GM18507 (cell line): ENCODE measurements at regions not wholly inside any gene's neighbourhood (a gene's known extent, or its start where the extent isn't known, plus 50 kb on each side); places are given as distances from the start of the nearest gene placed in this dataset.
"Not testable (repeated sequence)": the region's sequence is repeated elsewhere in the genome, so short reads cannot be mapped to it uniquely, and the experiment has no call there.

Experiments used
- DNase-seq: peaks from one replicate; pipeline ENCODE4 v3.0.0; 2011; ENCODE audit warnings: low read depth; ENCODE audit not compliant: insufficient read length; ENCODE audit errors: extremely low spot score
- FAIRE-seq: peaks from 2 replicates; lab custom pipeline; 2011; peaks lifted over from hg19 to GRCh38; lab: Jason Lieb, UNC

GRCh38 chr6:137702791-137703424 lies 164.2 kb upstream of the TNFAIP3 start:
- FAIRE-seq (no peak), DNase-seq (no peak)

GRCh38 chr6:137704802-137705159 lies 162.3 kb upstream of the TNFAIP3 start:
- DNase-seq (no peak), FAIRE-seq (no peak)

GRCh38 chr6:137705160-137706082 lies 161.6 kb upstream of the TNFAIP3 start:
- DNase-seq (peak; percentile 30), FAIRE-seq (peak; percentile 88)

- FAIRE-seq = peak; percentile 63
Observed at GRCh38 chr6:137706083-137706750, 160.8 kb upstream of the TNFAIP3 start.

GRCh38 chr6:137707038-137707589 lies 159.9 kb upstream of the TNFAIP3 start:
- FAIRE-seq (no peak), DNase-seq (no peak)

More at GRCh38 chr6:137706083-137706750, 160.8 kb upstream of the TNFAIP3 start:
- no peak for DNase-seq

GRCh38 chr6:137707590-137708360 lies 159.3 kb upstream of the TNFAIP3 start:
- FAIRE-seq (peak; percentile 96), DNase-seq (peak; percentile 57)

- no peak for FAIRE-seq
- no peak for DNase-seq
Observed at GRCh38 chr6:137708481-137708880, 158.6 kb upstream of the TNFAIP3 start.

GRCh38 chr6:137709424-137710236 lies 157.4 kb upstream of the TNFAIP3 start:
- FAIRE-seq (peak; percentile 66), DNase-seq (no peak)

- no peak for DNase-seq
- no peak for FAIRE-seq
Observed at GRCh38 chr6:137711972-137712371, 155.1 kb upstream of the TNFAIP3 start.

- DNase-seq (no peak), FAIRE-seq (no peak)
Observed at GRCh38 chr6:137712587-137712986, 154.5 kb upstream of the TNFAIP3 start.

GRCh38 chr6:137715589-137716045 lies 151.4 kb upstream of the TNFAIP3 start:
- FAIRE-seq (no peak), DNase-seq (no peak)

- FAIRE-seq (peak; percentile 51), DNase-seq (no peak)
Observed at GRCh38 chr6:137717074-137718073, 149.7 kb upstream of the TNFAIP3 start.

- not testable (repeated sequence) for DNase-seq, FAIRE-seq
Observed at GRCh38 chr6:137718903-137719302, 148.2 kb upstream of the TNFAIP3 start.

GRCh38 chr6:137722749-137723272 lies 144.2 kb upstream of the TNFAIP3 start:
- DNase-seq = no peak
- FAIRE-seq = peak; percentile 61

- no peak for FAIRE-seq
- DNase-seq = no peak
Observed at GRCh38 chr6:137723273-137724017, 143.6 kb upstream of the TNFAIP3 start.

- FAIRE-seq = no peak
Observed at GRCh38 chr6:137724018-137724403, 143.0 kb upstream of the TNFAIP3 start.

More at GRCh38 chr6:137724018-137724403, 143.0 kb upstream of the TNFAIP3 start:
- DNase-seq = no peak
